ENCODE measurements at regions not wholly inside any gene's neighbourhood (a gene's known extent, or its start where the extent isn't known, plus 50 kb on each side); places are given as distances from the start of the nearest gene placed in this dataset.
A peak's percentile ranks its signal among the peaks of the same experiment; 100 is the strongest.

- no peak for DNase-seq (ENCODE audit: low spot score)
Measured at GRCh38 chr1:168964478-168964877, 142.0 kb upstream of the ATP1B1 start.

GRCh38 chr1:168966217-168966616 is 140.3 kb upstream of the ATP1B1 start:
- DNase-seq (ENCODE audit: low spot score): no peak

DNA sequence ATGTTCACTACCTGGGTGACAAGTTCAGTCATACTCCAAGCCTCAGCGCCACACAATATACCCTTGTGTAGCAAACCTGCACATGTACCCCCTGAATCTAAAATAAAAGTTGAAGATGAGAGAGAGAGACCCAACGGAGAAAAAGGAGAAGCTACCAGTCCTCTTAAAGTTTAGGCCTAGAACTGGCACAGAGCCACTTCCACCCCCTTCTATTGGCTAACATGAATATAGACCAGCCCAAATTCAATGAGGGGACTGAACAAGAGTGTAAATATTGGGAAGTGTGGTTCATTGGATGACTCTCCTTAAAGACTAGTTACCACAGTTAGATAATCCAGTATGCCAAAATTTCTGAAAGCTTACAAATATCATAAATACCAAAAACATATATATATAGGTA is 139.9 kb upstream of the ATP1B1 start:
- DNase-seq (ENCODE audit: low spot score): no peak

- DNase-seq (ENCODE audit: low spot score): no peak
Measured at GRCh38 chr1:168970926-168971659, 135.4 kb upstream of the ATP1B1 start.

GRCh38 chr1:168972225-168972624 is 134.3 kb upstream of the ATP1B1 start:
- DNase-seq (ENCODE audit: low spot score): peak; percentile 8

- no peak for DNase-seq (ENCODE audit: low spot score)
Measured at GRCh38 chr1:168972887-168973286, 133.6 kb upstream of the ATP1B1 start.

- no peak for DNase-seq (ENCODE audit: low spot score)
Measured at GRCh38 chr1:168974117-168974516, 132.4 kb upstream of the ATP1B1 start.

- DNase-seq (ENCODE audit: low spot score): peak; percentile 63
Measured at GRCh38 chr1:168974611-168975010, 131.9 kb upstream of the ATP1B1 start.

GRCh38 chr1:168976267-168976666 is 130.2 kb upstream of the ATP1B1 start:
- no peak for DNase-seq (ENCODE audit: low spot score)

- DNase-seq (ENCODE audit: low spot score): peak; percentile 23
Measured at GRCh38 chr1:168977618-168978017, 128.9 kb upstream of the ATP1B1 start.

DNA sequence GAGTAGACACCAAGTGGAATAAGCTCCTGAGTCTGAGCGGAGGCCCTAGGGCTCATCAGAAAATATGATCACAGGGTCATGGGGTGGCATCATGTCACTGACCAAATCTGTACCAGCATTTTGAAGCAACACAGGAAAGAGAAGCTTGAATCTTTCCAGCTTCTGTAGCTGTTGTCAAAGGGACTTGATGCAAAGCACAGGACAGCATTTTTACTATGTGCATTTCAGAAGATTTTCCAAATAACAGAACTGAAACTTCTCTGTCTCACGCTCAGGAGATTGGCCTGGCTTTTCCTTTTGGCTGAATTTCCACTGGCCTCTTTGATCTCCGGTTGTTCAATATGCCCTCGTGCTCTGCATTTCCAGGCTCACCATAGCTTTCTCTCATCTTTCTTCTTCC is 127.2 kb upstream of the ATP1B1 start:
- DNase-seq (ENCODE audit: low spot score): no peak

- DNase-seq (ENCODE audit: low spot score): no peak
Measured at GRCh38 chr1:168980180-168980579, 126.3 kb upstream of the ATP1B1 start.

DNA sequence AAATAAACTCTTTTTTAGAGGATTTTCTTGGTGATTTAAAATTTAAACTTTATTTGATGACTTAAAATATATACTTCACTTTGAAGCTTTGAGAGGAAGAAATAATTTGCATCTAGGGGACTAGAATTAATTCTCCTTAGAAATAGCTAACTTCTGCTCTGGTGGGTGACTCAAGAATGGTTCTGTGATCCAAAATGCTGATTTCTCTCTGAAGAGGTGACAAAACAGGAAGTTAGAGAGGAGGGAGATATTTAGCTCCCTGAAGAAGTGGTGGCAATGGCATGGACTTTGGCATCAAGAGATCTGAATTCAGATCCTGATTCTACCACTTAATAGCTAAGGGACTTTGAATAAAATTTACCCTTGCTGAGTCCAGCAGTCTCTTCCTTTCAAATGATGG is 125.8 kb upstream of the ATP1B1 start:
- no peak for DNase-seq (ENCODE audit: low spot score)

- no peak for DNase-seq (ENCODE audit: low spot score)
Measured at GRCh38 chr1:168982778-168983177, 123.7 kb upstream of the ATP1B1 start.

DNA sequence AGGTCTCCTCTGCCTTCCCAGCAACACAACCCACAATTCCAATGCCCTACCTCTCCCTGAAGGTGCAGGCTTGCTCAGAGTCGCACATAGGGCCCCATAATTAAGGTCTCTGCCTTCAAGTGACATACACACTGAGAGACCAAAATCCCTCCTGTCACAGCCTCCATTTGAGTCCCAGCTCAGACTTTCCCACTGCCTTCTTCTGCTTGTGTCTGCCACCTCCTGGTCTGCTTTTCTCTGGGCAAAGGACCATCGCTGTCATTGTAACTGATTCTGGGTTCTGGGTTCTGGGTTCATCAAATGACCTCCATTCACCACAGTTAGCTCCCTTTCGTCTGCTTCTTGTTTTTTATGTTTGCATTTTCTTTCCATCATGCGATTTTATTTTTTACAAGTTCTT is 119.2 kb upstream of the ATP1B1 start:
- DNase-seq (ENCODE audit: low spot score): no peak

- DNase-seq (ENCODE audit: low spot score): no peak
Measured at GRCh38 chr1:168987923-168988322, 118.6 kb upstream of the ATP1B1 start.

DNA sequence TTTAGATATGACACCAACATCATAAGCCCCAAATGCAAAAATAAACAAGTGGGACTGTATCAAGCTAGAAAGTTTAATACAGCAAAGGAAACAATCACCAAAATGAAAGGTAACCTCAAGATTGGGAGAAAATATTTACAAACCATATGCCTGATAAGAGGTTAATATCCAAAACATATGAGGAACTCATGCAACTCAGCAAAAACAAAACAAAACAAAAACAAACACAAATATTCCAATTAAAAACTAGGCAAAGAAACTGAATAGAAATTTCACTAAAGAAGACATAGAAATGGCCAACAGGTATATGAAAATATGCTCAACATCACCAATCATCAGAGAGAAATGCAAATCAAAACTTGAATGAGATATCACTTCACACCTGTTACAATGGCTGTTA is 116.5 kb upstream of the ATP1B1 start:
- DNase-seq (ENCODE audit: low spot score): no peak

- peak; percentile 6 for DNase-seq (ENCODE audit: low spot score)
Measured at GRCh38 chr1:168991667-168992475, 114.6 kb upstream of the ATP1B1 start.

DNA sequence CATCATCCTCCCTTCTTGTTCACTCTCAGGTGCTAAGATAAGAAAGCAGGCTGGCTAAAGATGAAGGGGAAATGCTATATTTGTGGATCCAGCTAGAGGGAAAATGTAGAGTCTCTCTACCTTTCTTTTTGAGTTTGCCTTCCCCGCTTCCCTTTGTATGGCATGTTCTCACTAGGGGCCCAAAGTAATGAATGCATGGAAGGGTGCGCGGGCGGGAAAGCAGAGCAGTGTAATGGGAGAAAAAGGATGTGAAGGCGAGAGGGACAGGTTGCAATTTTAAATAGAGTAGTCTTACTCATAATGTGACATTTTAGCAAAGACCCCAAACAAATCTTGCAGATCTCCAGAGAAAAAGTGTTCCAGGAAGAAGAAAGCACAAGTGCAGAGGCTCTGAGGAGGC is 105.1 kb upstream of the ATP1B1 start:
- no peak for DNase-seq (ENCODE audit: low spot score)

DNA sequence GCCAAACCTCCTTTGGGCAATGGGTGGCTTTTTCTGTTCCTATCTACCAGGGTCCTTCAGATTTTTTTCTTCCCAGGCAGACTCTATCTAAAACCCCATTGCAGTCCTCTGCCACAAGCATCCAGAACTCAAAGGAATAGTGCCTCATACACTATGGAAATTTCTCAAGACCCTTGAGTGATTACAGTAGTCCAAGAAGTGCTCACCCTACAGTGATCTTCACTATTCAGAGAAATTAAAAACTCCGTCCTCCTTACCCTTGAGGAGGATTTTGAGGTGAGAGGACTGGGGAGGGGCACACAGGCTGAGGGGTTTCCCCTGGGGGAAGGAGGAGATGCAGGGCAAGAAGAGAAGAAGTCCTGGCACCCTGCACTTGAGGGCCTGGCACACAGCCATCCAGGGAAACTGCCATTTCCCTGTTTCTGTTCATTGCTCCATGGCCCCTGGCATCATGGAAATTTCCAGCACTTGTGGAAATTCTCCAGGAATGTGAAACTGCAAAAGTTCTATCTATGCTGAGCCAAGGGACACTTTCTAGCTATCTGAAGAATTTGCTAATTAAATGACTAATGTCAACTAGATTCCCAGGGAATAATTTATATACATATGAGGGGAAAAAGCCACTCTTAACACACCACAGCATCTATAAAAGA is 102.5 kb upstream of the ATP1B1 start:
- DNase-seq (ENCODE audit: low spot score): peak; percentile 61

- no peak for DNase-seq (ENCODE audit: low spot score)
Measured at GRCh38 chr1:169005776-169006175, 100.7 kb upstream of the ATP1B1 start.

- DNase-seq (ENCODE audit: low spot score): no peak
Measured at GRCh38 chr1:169009666-169010065, 96.8 kb upstream of the ATP1B1 start.

- no peak for DNase-seq (ENCODE audit: low spot score)
Measured at GRCh38 chr1:169012416-169012815, 94.1 kb upstream of the ATP1B1 start.
